ENCODE measurements at regions not wholly inside any gene's neighbourhood (a gene's known extent, or its start where the extent isn't known, plus 50 kb on each side); places are given as distances from the start of the nearest gene placed in this dataset.
"Not testable (repeated sequence)": the region's sequence is repeated elsewhere in the genome, so short reads cannot be mapped to it uniquely, and the experiment has no call there.

DNA sequence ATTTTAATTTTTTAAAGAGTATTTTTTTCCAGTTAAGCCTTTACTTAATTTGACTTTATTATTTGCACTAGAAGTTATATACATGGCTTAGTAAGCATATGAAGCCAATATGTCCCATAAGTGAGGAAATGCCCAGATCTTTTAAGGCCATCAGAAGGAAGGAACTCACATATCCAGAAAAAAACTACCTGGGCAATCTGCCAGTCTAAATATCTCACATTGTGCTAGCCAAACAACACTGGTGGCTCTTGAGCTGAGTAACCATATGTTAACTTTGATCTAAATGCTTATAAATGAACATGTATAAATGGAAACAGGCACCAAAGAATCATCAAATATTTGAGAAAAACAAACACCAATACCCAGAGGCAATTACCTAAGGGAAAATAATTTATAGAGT is 138.6 kb upstream of the APOOL start:
- DNase-seq, result no peak

DNA sequence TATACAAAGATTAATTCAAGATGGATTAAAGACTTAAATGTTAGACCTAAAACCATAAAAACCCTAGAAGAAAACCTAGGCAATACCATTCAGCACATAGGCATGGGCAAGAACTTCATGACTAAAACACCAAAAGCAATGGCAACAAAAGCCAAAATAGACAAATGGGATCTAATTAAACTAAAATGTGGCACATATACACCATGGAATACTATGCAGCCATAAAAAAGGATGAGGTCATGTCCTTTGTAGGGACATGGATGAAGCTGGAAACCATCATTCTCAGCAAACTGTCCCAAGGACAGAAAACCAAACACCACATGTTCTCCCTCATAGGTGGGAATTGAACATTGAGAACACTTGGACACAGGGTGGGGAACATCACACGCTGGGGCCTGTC is 133.4 kb upstream of the APOOL start:
- DNase-seq, result not testable (repeated sequence)

DNA sequence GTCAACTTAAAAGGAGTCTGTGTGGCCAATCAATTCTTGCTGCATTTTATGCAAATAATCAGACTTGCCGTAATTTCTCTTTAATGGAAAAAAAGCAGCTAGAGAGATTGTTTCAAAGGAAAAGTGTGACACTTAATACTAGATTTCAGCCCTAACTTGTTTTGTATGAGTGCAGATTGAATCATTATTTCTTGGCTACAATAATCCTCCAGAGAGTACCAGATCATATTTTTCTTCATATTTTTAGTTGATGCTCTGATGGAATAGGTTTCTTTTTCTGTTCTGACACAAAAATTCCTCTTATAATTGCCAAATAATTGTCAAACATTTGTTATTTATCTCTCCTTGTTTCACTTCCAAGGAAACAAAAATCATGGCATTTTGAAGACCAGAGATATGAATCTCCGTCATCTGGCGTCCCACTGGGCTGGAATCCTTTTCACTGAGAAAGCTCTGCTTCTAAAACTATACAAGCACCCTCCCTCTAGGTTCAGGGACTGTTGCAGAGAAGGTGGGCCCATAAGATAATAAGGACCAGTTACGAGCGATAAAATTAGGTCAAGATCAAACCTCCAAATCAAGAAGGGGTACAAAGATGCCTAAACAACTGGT is 131.4 kb upstream of the APOOL start:
- not testable (repeated sequence) for DNase-seq

DNA sequence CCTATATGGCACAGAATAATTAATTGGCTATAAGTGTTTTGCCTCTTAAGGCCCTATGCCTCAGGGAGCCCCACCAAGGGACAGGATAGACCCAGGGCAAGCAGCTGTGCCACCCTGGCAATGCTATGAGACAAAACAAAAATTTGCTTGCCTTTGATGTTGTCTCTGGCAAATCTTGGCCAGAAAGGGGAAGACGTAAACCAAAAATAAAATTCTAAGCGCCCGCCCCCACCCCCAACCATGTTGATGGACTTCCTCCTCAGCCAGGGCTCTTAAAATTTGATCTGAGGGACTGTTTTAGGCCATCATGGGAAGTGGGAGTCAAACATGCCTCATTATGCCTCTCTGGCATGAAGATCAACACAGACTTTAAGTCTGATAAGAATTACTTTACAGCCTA is 130.5 kb upstream of the APOOL start:
- DNase-seq, result no peak

DNA sequence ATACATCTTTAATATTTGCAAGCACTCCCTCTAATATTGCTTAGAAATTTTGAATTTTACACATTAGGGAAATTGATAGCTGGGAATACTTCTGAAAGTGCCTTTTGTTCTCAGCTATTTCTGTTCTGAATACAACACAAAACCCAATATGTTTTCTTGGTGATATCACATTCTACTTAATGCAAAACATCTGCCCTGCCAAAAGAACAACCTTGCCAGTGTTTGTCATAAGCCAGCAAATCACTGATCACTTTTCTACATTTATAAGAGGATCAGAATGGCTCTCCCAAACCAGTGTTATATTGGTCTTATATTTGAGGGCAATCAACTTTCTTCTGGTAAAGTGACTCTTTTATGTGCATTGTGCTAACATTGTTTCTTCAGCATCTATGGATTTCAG is 126.8 kb upstream of the APOOL start:
- no peak for DNase-seq

DNA sequence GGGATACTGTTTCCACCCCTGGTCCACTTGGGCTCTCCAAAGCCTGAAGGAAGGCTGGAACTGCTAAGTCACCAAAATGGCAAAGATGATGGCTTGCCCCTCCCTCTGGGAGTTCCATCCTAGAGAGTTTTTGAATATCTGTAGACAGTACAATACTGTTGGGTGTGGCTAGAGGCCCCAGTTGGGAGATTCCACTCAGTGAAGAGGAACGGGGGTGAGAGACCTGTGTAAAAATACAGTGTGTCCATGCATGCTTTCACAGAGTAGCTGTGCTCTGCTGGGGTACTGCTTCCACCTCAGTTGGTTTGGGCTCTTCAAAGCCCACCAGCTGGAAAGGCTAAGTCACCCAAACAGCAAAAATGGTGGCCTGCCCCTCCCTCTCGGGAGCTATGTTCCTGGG is 109.8 kb upstream of the APOOL start:
- DNase-seq, result no peak

DNA sequence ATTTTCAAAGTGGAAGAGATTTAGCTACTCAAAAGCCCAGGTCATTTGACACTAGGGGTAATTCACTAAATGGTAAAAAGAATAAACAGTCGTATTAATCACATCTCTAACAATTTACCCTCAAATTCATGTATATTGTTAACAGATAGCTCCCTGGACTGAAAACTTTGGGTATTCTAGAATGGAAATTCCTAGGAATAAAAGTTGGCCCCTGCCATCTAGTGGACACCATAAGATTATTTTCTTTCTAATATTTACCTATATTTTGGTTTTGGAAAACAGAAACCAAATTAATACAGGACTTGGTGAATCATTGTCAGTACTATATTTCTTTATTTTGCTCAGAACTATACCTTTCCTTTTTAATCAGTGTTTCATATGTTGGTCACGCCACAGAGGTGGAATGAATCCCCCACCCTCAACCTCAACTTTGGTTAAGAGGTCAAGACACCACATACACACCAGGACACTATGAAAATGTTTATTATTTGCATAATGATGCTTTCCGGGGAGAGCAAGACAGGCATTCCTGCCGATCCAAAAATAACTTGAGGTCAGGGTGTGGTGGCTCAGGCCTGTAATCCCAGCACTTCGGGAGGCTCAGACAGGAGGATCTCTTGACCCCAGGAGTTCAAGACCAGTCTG is 96.2 kb upstream of the APOOL start:
- no peak for DNase-seq

DNA sequence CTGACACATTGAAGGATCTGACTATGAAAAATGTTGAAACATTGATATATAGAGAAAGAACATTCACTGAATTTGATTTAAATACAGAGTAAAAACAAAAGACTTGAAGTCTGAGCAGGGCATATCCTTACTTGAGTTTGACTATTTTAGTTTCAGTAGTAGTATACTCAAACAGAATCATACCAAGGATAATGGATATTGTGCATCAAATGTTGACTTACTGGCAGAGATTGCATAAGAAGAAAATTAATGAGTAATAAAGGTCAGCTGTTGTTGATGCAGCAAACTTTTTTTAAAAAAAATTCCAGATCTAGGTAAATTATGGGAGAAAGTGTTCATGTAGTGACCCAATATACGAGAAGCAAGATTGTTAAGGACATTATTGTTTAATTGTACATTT is 94.5 kb upstream of the APOOL start:
- DNase-seq, result no peak

DNA sequence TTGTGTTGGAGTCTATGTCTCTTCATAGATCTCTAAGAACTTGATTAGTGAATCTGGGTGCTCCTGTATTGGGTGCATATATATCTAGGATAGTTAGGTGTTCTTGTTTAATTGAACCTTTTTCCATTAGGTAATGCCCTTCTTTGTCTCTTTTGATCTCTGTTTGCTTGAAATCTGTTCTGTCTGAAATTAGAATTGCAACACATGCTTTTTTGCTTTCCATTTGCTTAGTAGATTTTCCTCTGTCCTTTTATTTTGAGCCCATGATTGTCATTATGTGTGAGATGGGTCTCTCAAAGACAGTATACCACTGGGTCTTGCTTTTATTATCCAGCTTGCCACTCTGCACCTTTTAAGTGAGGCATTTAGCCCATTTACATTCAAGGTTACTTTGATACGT is 79.1 kb upstream of the APOOL start:
- no peak for DNase-seq

DNA sequence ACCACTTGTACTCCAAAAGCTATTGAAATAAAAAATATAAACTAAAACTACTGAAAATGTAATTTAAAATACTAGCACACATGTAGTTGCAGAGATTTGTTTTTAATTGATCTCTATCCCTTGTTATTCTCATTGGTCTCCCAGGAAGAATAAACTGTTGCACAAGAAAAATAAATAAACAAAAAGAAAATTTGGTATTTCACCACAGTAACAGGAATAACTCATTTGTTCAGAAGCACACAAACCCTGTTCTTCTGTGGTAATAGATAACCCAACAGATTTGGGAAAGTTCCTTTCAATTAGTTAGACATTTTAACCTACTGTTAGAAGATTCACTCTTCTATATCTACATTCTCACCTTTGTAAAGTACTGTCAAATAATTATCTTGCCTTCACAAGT is 70.9 kb upstream of the APOOL start:
- no peak for DNase-seq

DNA sequence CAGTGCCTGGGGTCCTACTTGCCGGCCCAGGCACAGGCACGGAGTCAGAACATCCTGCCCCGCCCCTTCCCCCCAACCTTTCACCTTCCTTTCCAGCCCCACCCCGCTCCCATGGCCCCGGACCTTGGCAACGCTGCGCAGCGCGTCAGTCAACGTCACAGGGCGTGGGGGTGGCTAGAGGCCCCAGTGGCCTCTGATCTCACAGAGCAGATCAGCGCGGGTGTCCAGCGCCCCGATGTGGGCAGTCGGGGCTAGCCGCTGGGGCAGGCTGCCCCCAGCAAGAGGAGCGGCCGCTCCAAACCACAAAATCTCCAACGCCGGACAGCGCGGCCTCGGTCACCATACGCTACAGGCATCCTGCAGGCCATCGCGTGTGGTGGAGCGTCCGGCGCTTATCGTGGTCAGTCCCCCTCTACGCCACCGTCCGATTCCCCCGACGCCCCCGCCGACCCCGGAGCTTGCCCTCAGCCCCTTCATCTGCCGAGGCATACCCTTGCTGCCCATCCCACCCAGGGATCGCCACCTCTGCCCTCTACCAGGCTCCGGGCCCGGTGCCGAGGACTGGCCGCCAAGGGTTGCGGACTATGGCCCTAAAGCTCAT is 69.6 kb upstream of the APOOL start:
- no peak for DNase-seq
